ENCODE measurements at regions not wholly inside any gene's neighbourhood (a gene's known extent, or its start where the extent isn't known, plus 50 kb on each side); places are given as distances from the start of the nearest gene placed in this dataset.

DNA sequence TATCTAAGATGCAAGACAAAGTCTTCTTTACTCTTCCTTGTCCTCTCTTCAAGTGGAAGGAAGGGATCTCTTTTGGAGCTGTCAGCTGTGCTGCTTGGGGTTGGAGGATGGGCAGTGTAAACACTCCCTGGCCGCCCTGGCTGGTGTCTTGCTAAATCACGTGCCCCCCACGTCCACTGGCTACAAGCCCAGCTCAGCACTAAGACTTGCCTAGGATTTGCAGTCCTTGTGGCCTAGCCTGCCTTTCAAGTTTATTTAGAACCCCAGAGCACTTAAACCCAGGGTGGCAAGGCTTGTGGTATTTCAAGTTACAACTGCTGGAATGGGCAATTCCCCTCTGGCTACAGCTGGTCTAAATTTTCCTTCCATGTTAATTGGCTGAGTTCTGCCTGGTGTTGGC, 272.4 kb upstream of the MYO3A start:
- no peak for DNase-seq

DNA sequence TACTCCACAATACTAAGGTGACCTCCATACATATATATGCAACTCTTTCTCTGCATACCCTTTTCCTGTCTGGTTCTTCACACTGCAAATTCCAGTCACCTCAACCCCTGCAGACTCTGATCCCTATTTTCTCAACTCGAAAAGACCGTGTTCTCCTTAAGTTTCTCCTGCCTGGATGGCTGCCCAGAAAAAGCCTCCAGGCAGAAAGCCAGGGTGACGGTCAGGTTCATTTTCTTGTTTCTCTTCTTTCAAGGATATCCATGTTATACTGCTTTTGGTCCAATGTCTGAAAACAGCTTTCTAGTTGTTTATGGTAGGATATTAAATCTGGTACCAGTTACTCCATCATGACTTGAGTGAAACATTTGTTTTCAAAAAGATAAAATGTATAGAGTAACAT, 267.8 kb upstream of the MYO3A start:
- DNase-seq: no peak

DNA sequence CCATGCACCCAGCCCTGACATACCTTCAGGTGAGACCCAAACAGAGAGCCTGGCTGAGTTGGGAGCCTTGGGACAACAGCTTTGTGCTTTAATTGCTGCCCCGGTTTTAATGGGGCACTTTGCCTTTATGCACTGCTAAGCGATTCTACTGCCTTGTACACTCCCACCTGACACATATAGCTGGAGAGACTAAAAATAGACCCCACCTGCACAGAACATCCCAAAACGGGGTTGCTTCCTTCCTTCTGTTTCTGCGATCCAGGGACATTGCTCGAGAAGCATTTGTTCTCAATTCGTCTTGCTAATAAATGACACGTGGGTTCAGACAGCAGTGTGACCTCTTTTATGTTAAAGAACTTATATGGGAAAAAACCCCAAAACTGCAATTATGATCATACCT, 258.8 kb upstream of the MYO3A start:
- no peak for DNase-seq

DNA sequence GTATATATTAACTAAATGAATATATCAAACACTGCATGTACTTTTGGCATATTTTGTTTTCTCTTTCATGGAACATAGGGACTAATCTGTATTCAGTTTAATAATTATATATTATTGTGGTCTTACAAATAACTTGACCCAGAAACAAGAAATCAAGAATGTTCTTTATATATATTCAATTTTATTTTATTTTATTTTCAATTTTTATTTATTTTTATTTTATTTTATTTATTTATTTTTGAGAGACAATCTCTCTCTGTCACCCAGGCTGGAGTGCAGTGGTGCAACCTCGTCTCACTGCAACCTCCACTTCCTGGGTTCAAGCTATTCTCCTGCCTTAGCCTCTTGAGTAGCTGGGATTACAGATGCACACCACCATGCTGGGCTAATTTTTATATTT, 258.4 kb upstream of the MYO3A start:
- DNase-seq: no peak

DNA sequence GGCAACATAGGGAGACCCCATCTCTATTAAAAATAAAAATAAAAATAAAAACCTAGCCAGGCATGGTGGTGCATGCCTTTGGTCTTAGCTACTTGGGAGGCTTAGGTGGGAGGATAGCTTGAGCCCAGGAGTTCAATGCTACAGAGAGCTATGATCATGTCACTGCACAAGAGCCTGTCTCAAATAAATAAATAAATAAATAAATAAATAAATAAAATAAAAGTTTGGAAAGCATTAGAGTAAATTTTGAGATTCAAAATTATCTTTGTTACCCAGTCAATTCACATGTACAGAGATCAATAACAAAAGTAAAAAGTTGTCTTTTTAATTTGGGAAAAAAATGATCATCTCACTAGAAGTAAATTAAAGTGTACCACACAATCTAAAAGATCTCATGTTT, 255.8 kb upstream of the MYO3A start:
- no peak for DNase-seq

DNA sequence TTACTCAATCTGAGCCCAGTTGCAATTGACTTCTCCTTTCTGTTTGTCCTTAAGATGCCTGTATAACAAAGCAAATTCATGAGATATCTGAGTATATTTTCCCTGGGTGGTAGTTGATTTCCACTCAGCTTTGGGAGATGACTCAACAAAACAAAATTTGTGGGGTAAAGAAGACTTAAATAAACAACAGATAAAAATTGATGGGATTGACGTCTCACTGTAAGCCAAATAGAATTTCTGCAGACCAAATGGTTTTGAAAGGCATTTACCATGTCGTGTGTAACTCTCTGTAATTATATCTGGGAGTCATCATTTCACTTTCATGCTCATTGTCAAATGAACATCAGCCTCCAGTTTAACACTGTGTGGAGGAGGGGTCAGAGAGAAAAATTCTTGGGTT, 255.4 kb upstream of the MYO3A start:
- no peak for DNase-seq

DNA sequence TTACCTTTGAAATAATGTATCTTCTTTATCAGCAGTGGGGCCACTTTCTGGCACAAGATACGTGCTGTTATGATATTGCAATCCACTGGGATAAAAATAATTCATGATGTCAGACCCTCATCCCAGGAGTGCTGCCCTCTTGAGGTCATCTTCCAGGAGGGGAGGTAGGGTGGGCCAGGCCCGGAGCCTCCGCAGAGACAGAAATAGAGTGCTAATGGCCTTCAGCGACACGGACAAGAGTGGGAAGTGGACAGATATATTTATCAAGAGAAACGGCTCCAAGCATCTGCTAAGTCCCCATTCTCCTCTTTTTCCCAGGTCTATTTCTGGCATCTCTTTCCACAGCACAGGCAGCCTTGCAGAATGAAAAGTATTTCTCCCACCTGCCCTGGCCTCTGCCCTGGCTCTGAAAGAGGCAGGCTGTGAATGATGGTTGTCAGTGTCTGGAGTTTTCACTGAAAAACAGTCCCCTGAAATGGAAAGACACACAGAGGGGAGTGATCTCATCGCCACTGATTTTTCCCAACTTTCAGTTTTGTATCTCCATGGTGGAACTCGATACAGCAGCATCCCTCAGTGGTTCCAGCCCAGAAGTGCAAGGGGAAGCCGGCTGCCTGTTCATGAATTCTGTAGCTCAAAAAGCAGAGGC, 251.7 kb upstream of the MYO3A start:
- DNase-seq: no peak

DNA sequence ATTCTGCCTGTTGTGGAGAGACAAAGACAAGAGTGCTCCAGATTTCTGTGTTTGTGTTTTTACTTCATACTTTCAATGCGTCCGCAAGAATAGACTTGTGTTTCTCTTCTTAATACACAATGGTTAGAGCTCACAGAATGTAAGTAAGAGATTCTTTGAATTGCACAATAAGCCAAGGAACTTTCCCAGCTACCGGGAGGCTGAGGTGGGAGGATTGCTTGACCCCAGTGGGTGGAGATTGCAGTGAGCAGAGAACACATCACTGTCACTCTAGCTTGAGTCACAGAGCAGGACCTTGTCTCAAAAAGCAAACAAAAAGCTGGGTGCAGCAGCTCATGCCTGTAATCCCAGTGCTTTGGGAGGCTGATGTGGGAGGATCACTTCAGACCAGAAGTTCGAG, 250.7 kb upstream of the MYO3A start:
- DNase-seq: no peak

DNA sequence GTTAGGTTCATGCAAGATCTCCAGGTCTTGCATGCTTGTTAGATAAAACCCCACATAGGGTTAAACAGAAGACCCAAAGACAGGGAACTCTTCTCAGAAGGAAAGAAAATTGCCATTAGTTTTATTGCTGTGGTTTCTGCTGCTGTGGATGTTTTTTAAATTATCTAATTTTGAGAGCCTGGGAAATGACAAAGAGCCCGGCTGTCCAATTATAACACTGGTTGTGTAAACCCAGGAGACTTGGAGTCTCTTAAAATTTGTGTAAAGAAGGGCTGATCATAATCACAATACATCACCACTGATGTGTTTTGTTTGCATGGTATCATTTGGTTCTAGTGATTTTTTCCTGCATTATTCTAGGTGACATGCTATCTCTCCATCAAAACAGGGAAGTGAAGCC, 246.5 kb upstream of the MYO3A start:
- no peak for DNase-seq

DNA sequence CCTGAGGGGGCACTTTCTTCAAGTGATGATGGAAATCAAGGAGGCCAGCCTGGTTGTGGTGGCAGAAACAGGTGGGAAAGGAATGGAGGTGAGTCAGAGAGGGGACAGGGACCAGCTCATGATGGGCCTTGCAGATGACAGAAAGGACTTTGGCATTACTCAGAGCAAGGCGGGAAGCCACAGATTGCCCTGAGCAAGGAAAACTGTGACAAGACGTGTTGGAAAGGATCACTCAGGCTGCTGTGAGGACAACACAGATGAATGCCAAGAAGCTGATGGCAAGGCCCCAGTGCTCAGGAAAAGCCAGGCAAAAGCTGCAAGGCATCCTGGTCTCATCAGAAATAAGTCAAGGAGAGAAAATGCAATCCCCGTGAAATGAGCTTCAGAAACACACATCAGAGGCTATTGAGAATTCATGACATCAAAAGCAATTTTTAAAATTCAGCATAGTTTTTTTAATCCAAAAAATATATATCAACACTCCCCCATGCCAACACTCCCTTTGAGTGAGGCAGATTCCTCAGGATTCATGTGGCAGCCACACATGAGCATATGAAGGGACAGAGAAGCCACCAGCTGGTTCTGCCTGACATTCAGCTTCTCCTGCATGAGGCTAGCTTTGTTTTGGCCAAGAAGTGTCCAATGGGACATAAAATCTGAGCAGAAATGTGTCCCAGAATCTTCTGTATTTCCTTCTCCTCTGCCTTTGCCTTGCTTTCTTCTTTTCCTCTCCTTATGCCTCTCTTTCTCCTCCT, 244.5 kb upstream of the MYO3A start:
- no peak for DNase-seq

DNA sequence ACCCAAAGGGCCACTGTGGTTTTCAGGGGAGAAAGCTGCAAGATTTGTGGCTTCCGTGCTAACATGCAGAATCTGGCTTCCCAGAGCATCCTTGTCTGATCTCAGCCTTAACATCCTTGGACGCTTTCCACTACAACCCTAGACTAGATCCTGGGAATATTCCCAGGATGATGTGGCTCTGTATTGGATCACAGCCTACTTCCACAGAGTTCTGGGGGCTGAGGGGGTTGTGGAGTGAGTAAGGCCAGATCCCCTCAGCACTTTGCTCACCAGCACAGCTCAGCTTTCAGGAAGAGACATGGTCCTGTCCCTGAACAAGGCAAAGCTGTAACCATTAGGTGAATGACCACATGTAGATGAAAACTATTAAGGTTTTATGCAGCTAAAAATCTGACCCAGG, 241.3 kb upstream of the MYO3A start:
- no peak for DNase-seq

DNA sequence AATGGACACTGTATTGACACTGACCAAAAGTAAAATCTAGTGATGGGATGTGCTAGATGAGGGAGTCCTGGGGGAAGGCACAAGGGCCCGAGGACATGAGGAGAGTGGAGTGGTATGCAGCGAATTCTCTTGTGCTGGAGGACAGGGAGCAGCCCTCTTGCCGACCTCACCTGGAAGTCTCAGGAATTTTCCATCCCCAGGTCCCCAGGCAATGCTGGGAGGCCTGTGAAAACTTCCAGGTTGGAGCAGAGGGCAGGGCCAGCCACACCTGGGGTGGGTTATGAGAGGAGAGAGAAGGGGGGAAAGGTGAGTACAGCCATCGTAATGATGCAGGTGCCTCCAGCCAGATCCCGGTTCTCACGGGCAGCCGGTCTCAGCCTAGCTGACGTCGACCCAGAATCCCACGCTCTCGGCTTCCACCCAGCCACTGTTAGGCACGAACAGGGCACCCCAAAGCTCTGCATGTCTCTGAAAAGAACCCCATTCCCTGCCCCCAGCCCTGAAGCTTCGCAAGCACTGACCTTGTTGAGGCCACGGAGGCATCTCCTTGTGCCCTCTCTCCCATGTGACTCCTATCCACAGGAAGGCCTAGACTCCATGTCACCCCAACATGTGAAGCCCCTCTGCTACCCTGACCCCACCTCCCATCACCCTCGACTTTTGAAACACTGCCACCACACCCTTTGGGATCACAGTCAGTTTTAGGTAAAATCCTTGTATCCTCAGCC, 239.7 kb upstream of the MYO3A start:
- DNase-seq: no peak

DNA sequence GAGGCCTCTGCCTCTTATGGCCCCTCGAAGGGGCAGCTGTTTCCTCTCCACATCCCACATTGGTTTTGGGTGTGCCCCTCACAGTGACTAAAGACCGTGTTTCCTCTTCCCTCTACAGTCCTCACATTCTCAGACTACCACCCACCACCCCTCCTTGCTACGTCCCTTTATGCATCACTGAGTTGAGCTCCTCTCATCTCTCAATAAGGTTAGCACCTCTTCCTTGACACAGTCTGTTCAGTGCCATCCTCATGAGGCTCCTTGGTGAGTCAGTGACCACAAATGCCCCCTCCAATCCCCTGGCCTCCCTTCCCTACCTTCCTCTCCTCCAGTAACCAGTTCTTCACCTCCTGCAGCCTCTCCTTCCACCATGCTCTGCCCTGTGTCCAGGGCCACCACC, 239.1 kb upstream of the MYO3A start:
- DNase-seq: no peak

DNA sequence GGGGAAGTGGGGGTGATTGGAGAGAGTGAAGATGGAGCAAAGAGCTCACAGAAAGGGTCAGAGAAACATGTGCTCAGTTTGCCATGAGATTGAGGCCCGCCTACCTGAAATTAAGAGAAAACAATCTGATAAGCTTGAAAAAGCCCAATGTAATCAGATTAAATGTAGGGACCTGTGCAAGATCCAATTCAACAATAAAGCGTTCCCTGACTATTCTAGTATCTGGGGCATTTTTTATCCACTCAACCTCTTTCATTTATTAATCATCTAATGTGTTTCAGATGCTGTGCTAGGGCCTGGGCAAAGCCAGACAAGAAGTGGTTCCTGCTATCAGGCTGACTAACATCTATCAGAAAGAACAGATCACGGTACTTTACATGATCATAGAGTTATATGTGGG, 238.4 kb upstream of the MYO3A start:
- DNase-seq: no peak

DNA sequence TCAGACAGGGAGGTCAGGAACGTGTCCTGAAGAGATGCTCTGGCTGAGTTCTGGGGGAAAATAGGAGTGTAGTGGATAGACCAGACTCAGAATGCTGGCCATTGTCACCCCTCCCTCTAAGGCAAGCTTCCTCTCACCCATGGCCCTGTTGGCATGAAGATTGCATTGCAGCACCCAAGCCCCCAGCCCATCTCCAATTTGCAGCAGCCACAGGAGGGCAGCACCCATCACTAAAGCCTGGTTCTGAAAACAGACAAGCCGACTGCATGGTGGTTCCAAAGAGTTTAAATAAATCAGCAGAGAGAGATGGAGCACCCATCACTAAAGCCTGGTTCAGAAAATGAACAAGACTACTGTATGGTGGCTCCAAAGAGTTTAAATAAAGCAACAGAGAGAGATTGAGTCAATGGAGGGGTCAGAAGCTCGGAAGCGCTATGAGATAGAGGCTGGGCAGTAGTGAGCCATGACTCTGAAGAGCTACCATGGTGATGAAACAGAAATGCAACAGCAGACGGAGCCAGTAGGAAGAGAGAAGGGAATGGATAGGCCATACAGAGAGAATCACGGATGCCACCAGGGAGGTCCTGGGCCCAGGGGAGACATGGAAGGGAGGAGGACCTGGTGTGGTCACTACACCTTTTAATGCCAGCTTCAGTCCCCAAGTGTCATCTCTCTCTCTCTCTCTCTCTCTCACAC, 237.9 kb upstream of the MYO3A start:
- no peak for DNase-seq

DNA sequence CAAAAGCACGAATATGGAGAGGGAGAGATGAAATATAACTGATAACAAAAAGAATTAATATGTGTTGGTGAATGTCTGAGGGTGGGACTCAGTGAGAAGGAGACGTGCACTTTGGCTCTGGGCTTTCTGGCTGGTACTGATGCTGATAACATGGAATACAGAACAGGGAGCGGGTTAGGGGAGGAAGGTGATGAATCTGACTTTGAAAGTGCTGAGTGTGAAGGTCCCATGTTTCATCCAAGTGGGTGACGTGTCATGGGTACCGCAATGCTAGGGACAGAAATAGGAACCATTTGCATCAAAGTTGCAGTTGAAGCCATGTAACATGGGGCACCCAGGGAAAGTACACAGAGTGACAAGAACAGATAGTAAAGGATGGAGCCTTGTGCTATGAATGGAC, 236.6 kb upstream of the MYO3A start:
- DNase-seq: no peak

DNA sequence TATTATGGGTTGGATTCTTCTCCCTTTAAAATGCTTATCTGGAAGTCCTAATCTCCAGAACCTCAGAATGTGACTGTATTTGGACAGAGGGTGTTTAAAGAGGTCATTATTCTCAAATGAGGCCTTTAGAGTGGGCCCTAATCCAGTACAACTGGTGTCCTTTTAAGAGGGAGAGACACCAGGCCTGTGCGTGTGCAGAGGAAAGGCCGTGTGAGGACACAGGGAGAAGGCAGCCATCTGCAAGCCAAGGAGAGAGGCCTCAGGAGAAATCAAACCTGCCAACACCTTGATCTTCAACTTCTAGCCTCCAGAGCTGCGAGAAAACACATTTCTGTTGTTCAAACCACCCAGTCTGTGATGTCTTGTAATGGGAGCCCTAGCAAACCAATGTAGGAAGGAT, 235.4 kb upstream of the MYO3A start:
- no peak for DNase-seq

DNA sequence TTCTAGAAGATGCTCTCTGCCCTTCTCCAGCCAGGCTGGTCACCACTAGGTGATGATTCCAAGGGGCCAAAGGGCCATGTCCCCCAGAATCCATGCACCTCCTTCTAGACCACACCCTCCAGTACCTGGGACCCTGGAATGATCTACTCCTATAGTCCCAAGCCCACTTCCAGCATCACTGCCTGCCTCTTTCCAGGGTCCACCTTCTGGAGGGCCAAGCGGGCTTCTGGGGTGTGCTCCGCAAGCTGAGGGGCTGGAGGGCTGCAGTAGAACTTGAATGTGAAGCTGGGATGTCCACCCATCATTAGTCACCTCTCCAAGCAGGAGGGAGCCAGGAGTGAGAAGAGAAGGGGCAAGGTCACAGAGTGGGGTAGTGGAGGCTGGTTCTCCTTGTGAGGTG, 234.4 kb upstream of the MYO3A start:
- DNase-seq: no peak

DNA sequence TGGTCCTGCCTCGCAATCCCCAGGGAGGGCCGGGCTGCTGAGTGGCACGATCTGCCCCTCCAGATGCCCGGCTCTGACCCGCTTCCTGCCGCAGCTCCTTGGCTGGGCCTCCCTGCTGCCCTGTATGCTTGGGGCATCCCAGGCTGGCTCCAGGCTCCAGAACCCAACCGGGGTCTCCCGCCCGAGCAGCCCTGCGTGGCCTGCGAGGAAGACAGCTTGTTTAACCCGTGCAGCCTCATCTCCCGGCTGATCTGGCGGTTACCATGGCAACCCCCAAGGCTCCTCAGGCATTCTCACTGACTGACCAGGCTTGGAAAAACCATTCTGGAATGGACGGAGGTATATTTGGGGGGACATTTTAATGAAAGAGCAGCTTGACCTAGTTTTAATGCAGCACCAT, 232.4 kb upstream of the MYO3A start:
- no peak for DNase-seq

DNA sequence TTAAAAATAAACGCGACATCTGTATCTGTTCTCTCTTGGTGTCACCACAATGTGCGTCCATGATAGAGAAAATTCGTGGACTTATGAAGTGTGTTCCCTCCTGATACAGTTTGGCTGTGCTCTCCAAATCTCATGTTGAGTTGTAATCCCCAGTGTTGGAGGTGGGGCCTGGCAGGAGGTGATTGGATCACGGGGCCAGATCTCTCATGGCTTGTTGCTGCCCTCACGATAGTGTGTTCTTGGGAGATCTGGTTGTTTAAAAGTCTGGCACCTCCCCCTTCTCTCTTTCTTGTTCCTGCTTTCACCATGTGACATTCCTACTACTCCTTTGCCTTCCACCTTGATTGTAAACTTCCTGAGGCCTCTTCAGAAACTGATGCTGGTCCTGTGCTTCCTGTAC, 229.4 kb upstream of the MYO3A start:
- DNase-seq: no peak

DNA sequence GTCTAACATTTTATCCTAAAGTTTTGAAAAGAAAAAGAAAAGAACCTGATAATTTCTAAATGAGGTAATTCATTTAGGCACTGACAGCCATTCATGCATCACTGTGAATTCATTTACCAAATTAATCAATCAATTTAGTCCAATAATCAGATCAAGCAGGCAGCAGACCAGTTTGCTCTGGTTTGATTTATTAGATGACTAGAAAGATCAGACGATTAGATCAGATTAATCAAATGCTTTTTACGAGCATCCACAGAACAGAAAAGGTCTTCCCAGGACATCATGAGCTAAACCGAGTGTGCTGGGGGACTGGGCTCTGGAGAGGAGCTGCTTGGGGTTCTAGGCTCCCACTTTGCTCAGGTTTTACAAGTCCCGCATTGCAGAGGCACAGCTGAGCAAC, 226.5 kb upstream of the MYO3A start:
- DNase-seq: no peak

DNA sequence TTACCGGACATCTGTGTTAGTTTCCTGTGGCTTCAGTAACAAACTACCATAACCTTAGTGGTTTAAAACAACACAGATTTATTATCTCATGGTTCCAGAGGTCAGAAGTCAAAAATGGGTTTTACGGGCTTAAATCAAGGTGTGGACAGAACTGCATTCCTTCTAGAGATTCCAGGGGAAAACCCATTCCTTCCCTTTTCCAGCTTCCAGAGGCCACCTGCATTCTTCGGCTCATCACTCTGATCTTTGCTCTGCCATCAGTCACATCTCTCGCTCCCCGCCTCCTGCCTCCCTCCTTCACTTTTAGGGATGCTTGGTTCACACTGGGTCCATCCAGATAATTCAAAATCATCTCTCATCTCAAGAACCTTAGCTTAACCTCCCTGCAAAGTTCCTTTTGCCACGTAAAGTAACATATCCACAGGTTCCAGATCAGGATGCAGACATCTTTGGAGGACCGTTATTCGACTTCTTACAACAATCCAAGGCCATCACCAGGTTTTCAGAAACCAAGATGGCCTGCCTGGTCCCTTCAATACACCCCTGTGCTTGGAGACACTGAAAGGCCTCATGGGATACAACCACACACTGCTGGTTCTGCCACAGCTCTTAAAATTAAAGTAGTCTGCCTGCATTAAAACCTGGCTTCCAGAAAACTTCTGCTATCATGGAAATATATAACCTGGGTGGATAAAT, 225.9 kb upstream of the MYO3A start:
- no peak for DNase-seq

DNA sequence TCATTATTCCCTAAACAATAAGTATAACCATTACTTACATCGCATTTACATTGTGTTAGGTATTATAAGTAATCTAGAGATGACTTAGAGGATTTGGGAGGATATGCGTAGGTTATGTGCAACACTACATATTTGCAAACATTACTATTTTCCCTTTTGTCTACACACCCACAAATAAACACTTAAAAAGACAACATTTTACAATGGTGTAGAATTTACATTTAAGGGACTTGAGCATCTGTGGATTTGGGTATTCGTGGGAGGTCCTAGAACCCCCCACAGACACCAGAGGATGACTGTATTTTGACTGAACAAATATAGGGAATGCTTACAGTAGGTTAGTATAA, 220.2 kb upstream of the MYO3A start:
- DNase-seq: no peak

Data from SIG-M5 (cell line).